ENCODE measurements at regions not wholly inside any gene's neighbourhood (a gene's known extent, or its start where the extent isn't known, plus 50 kb on each side); places are given as distances from the start of the nearest gene placed in this dataset.

DNA sequence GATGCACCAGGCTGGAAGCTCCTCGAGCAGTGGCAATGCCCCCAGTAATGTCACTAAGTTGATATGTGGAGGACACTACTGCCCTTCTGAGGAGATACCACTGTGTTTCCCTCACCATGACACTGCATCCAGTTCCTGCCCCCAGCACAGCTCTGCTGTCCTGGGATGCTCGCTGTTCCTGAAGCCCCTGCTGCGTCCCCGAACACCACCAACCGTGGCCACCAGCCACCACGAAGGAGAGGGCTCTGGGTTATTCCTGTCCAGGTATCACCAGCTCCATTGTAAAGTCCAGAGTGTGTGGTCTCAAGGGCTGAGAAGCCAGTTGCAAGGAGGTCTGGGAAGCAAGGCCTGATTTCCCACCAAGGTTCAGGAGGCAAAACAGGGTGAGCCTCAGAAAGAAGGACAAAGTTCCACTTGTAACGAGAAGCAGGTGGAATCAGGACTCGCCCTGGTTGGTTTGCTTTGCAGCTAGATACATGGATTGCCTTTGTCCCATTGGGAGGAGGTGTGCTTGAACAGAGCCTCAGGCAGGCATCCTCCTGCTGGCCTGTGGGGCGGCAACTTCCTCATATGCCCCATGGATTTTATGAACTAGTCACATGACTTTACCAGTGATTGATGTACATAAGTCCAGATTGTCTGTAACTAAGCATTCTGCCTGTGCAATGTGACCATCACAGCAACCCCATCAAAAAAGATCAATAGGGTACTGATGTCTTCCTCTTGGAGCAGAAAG lies 427.0 kb upstream of the VSTM2A start:
- TF ChIP-seq POLR2AphosphoS5 (IDR thresholded peaks at IDR 0.05), result no peak
- no peak for TF ChIP-seq POLR2A (IDR thresholded peaks at IDR 0.05)
- TF ChIP-seq, protein P1, sequence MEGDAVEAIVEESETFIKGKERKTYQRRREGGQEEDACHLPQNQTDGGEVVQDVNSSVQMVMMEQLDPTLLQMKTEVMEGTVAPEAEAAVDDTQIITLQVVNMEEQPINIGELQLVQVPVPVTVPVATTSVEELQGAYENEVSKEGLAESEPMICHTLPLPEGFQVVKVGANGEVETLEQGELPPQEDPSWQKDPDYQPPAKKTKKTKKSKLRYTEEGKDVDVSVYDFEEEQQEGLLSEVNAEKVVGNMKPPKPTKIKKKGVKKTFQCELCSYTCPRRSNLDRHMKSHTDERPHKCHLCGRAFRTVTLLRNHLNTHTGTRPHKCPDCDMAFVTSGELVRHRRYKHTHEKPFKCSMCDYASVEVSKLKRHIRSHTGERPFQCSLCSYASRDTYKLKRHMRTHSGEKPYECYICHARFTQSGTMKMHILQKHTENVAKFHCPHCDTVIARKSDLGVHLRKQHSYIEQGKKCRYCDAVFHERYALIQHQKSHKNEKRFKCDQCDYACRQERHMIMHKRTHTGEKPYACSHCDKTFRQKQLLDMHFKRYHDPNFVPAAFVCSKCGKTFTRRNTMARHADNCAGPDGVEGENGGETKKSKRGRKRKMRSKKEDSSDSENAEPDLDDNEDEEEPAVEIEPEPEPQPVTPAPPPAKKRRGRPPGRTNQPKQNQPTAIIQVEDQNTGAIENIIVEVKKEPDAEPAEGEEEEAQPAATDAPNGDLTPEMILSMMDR (IDR thresholded peaks at IDR 0.05 in 8 of 11, conservative IDR thresholded peaks at IDR 0.05 in 3 of 11), result no peak
- 79 to 92% (median 85%) methylated on average over 9 of the region's 9 CpGs for WGBS, 5 donors
- DNase-seq, result no peak
- no peak overlapping the region for H3K4me3 ChIP-seq
- peaks cover 0 to 10% (median 2%) of the 10 kb centered on the region in 8 donors for H3K9me3 ChIP-seq
- no peaks in the 10 kb centered on the region for H3K4me1 ChIP-seq
- intact Hi-C loops (cut with DNase I; ENCODE audit: low total_unique reads), result no loop called here
- H3K27me3 ChIP-seq (replicated peaks in 1 of 7), result no peaks in the 10 kb centered on the region
- H3K36me3 ChIP-seq, result no peaks in the 10 kb centered on the region
- no peak overlapping the region for H3K27ac ChIP-seq

DNA sequence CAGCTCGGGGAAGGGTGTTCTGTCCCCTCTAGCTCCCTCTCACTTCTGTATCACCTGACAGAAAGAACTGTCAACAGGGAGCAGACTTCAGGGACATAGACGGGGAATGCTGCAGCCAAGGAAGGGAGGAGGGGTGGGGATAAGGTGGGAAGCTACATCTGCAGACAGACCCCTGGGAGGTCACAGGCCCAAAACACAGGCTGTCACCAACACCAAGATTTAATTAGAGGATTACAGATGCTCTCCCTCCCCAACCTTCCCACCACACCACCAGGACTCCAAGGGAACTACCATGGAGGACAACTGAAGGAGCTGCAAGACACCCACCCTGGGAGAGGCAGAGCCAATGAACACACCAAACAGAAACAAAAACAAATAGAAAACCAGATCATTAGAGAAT lies 425.2 kb upstream of the VSTM2A start:
- H3K4me3 ChIP-seq, result no peak overlapping the region
- H3K36me3 ChIP-seq, result no peaks in the 10 kb centered on the region
- H3K4me1 ChIP-seq, result no peaks in the 10 kb centered on the region
- intact Hi-C loops (cut with DNase I; ENCODE audit: low total_unique reads), result no loop called here
- no peaks in the 10 kb centered on the region for H3K27me3 ChIP-seq (replicated peaks in 1 of 7)
- no peak for DNase-seq
- 52 to 67% (median 66%) methylated on average over 2 of the region's 2 CpGs for WGBS, 5 donors
- TF ChIP-seq, protein P1 (IDR thresholded peaks at IDR 0.05 in 8 of 11, conservative IDR thresholded peaks at IDR 0.05 in 3 of 11), result no peak
- peaks cover 0 to 14% (median 2%) of the 10 kb centered on the region in 8 donors for H3K9me3 ChIP-seq
- H3K27ac ChIP-seq, result no peak overlapping the region

DNA sequence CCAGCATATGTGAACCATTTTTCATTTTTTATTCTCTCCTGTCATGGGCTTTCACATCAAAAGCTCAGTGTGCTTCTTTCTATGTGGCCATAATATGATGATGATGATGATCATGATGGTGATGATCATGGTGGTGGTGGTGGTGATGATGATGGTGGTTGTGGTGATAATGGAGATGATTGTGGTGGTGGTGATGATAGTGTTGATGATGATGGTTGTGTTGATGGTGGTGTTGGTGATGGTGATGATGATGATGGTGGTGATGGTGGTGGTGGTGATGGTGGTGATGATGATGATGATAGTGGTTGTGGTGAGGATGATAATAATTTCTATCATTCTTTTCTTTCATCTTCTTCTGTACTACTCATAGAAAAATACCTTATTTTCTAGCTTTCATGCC lies 413.1 kb upstream of the VSTM2A start:
- no peak for TF ChIP-seq POLR2AphosphoS5 (IDR thresholded peaks at IDR 0.05)
- TF ChIP-seq POLR2A (IDR thresholded peaks at IDR 0.05), result no peak
- TF ChIP-seq, protein P1 (IDR thresholded peaks at IDR 0.05 in 8 of 11, conservative IDR thresholded peaks at IDR 0.05 in 3 of 11), result no peak
- no peaks in the 10 kb centered on the region for H3K27me3 ChIP-seq (replicated peaks in 1 of 7)
- H3K9me3 ChIP-seq, result peaks cover 0 to 63% (median 39%) of the 10 kb centered on the region in 8 donors
- DNase-seq, result no peak
- H3K27ac ChIP-seq, result no peak overlapping the region
- H3K4me1 ChIP-seq, result no peaks in the 10 kb centered on the region
- intact Hi-C loops (cut with DNase I; ENCODE audit: low total_unique reads), result no loop called here
- no peak overlapping the region for H3K4me3 ChIP-seq
- no peaks in the 10 kb centered on the region for H3K36me3 ChIP-seq

DNA sequence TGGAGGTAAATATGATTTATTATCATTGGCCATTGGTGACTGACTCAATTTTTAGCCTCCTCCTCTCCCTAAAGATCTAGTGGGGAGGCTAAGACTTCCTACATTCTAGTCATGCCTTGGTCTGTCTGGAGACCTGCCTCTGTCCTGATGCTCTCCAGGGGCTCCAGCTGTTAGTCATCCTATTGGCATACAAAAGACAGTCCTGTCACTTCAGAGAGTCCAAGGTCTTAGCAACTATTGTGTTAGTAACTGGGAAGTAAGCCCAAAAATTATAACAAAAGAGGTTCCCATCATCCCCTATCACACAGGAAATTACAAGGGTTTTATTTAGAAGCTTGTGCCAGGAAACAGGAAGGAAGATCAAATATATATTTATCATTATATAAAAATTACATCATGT lies 400.6 kb upstream of the VSTM2A start:
- Histone ChIP-seq H3K27ac (peak overlapping the region in 2 of 8 donors; percentile 7 to 18), H3K4me1 (no peaks in the 10 kb centered on the region), H3K4me3 (no peak overlapping the region), H3K27me3 (replicated peaks in 1 of 7) (no peaks in the 10 kb centered on the region), H3K36me3 (no peaks in the 10 kb centered on the region), H3K9me3 (peaks cover 0 to 47% (median 29%) of the 10 kb centered on the region in 8 donors)
- DNase-seq, result no peak
- TF ChIP-seq POLR2AphosphoS5 (IDR thresholded peaks at IDR 0.05) (no peak), POLR2A (IDR thresholded peaks at IDR 0.05) (no peak)
- TF ChIP-seq, protein P1 (IDR thresholded peaks at IDR 0.05 in 8 of 11, conservative IDR thresholded peaks at IDR 0.05 in 3 of 11), result no peak
- intact Hi-C loops (cut with DNase I; ENCODE audit: low total_unique reads), result no loop called here

All from spleen (tissue), 11 donors.